GM20000 (cell line): ENCODE measurements at regions not wholly inside any gene's neighbourhood (a gene's known extent, or its start where the extent isn't known, plus 50 kb on each side); places are given as distances from the start of the nearest gene placed in this dataset.

Source experiments
- DNase-seq: peaks from one replicate; pipeline ENCODE4 v3.0.0; 2012; ENCODE audit warnings: low spot score
- TF ChIP-seq, protein P1 (sequence below): IDR thresholded peaks from 2 replicates; pipeline ENCODE4 v1.5.1; 2012; ENCODE audit warnings: mild to moderate bottlenecking, control low read depth; ENCODE audit errors: extremely low read depth, missing control alignments

DNA sequence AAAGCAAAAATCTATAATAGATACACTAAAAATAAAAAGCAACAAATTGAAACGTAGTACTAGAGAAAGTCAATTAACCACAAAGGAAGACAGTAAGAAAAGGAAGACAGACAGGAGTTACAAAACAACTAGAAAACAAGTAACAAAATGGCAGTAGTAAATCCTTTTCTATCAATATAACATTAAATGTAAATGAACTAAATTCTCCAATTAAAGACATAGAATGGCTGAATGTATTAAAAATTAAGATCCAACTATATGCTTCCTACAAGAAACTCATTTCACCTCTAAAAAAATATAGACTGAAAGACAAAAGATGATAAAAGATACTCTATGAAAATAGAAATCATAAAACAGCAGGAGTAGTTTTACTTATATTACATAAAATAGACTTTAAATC lies 79.1 kb downstream of the CTH start:
- no peak for DNase-seq
- TF ChIP-seq, protein P1, sequence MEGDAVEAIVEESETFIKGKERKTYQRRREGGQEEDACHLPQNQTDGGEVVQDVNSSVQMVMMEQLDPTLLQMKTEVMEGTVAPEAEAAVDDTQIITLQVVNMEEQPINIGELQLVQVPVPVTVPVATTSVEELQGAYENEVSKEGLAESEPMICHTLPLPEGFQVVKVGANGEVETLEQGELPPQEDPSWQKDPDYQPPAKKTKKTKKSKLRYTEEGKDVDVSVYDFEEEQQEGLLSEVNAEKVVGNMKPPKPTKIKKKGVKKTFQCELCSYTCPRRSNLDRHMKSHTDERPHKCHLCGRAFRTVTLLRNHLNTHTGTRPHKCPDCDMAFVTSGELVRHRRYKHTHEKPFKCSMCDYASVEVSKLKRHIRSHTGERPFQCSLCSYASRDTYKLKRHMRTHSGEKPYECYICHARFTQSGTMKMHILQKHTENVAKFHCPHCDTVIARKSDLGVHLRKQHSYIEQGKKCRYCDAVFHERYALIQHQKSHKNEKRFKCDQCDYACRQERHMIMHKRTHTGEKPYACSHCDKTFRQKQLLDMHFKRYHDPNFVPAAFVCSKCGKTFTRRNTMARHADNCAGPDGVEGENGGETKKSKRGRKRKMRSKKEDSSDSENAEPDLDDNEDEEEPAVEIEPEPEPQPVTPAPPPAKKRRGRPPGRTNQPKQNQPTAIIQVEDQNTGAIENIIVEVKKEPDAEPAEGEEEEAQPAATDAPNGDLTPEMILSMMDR, result no peak

DNA sequence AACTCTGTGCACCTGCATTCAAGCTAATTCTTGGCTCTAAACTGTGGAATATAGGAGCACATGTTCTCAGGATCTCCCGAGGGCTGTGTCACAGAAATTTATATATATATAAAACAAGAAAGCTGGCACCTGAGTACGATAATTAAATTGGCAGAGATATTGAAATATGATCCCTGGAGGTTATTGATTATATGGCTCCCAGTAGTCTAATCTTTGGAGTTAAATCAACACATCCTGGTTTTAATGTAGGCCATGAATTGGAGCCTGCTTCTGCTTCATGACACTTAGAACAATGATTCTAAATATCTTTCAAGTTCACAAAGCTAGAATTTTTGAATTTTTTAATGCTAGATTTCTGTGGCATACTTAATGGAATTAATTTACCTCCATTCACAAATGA lies 84.3 kb downstream of the CTH start:
- DNase-seq, result no peak

DNA sequence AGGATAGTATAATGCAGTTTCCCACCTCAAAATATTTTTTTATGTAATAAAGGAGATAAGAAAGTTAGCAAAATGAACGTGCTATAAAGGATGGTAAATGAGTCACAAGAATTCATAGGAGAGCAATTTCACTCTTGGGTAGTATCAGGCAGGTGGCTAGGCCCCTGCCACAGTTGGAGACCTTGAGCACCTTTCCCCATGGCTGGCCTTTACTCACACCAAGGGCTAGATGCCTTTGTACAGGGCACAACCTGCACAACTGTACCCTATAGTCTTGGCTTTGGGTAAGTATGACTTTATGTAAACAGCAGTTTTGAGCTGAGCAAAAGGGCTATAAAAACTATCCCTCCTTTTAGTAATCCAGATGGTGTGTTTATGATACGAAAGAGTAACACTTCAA lies 85.1 kb downstream of the CTH start:
- DNase-seq, result no peak
- TF ChIP-seq, protein P1, result no peak

More for the DNA sequence above, 84.3 kb downstream of the CTH start:
- TF ChIP-seq, protein P1, result no peak

DNA sequence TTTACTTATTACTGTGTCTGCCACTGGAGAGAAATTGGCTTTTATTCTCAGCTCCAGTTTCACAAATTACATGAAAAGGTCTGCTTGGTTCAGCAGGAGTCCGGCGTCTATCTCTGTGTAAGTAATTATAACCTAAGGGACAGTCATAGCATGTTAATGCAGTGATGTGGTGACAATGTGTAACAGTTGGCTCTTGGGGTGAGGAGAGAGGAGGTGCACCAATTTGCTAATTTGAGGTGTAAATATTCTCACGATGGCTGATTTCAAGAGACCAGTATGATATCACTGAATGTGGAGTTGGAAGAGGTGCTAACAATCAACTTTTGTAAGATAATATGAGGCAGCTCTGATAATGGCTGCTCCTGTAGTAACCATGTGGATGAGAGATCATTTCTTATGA lies 86.1 kb downstream of the CTH start:
- TF ChIP-seq, protein P1, result no peak
- no peak for DNase-seq

DNA sequence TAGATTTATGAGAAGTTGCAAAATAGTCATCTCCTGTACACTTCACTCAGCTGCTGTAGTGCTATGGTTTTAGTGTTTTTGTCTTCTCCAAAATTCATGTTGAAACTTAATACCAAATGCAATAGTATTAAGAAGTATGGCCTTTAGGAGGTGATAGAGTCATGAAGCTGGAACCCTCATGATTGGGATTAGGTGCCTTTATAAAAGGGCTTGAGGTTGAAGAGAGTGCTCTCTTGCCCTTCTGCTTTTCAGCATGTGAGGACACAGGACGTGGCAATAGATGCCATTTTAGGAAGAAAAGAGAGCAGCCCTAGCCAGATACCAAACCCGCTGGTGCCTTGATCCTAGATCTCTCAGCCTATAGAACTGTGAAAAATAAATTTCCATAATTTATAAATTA lies 87.6 kb downstream of the CTH start:
- TF ChIP-seq, protein P1, result no peak
- no peak for DNase-seq

DNA sequence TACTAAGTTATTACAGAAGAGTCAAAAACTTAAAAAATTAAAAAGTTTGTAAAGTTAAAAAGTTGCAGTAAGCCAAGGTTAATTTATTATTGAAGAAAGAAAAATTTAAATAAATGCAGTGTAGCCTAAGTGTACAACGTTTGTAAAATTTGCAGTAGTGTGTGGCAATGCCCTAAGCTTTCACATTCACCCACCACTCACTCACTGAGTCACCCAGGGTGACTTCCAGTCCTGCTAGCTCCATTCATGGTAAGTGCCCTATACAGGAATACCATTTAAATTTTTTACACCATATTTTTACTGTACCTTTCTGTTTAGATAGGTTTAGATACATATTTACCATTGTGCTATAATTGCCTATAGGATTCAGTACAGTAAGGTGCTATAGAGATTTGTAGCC lies 88.6 kb downstream of the CTH start:
- TF ChIP-seq, protein P1, result no peak

DNA sequence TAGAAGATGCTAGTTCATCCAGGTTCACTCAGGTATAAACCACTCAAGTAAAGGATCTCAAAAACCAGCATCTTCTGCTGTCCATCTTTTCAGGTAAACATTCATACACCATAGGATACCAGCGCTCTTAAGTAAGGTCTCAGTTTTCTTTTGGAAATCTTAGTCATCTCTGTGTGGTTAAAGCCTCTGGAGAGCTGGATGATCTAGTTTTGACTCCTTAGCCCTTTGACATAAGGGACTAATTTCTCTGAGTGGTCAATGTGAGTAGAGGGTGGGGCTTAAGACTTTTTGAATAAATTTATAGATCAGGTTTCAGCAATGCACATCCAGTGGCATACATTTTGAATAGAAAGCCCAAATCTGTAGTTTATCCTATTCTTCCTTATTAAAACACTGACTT lies 92.3 kb downstream of the CTH start:
- no peak for DNase-seq
- TF ChIP-seq, protein P1, result no peak

More for the DNA sequence above, 88.6 kb downstream of the CTH start:
- no peak for DNase-seq
